ENCODE measurements at regions not wholly inside any gene's neighbourhood (a gene's known extent, or its start where the extent isn't known, plus 50 kb on each side); places are given as distances from the start of the nearest gene placed in this dataset.

DNA sequence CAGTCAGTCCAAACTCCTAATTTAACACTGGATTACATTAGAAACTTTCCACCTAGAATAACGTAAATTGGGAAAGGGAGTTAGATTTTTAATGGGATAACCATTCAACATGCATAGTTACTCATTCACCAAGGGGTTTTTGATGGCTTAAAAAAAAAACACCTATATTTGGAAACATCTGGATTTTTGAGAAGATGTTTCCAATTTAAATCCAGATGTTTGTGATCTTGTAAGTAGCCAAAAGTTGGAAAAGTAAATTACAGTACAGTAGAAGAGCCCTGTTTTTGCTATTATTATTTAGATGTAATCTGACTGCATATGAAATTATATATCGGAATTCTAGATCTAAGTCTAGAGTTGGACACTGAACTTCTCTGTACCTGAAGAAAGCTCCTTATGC lies 478.2 kb downstream of the CD83 start:
- no TSS peak for BruUV-seq (replicated peaks)
- POLR2A ChIA-PET: no interaction called here
- no peak for ATAC-seq
- H3K27ac ChIP-seq (ENCODE audit: low read length): no peak overlapping the region
- no peaks in the 10 kb centered on the region for H3K9me3 ChIP-seq (ENCODE audit: control insufficient read depth, insufficient read depth, low read depth, low read length)
- no peaks in the 10 kb centered on the region for H3K4me1 ChIP-seq (ENCODE audit: control insufficient read depth, insufficient read depth, low read length)
- H3K36me3 ChIP-seq (ENCODE audit: control insufficient read depth, insufficient read depth, low read length): no peaks in the 10 kb centered on the region
- H3K27me3 ChIP-seq (ENCODE audit: control insufficient read depth, insufficient read depth, low read length): no peaks in the 10 kb centered on the region; the same call in 1 of the 2 replicates
- intact Hi-C loops (cut with micrococcal nuclease; ENCODE audit: unreplicated experiment): no loop called here
- CTCF ChIA-PET: no interaction called here
- DNase-seq (ENCODE audit: low read depth, low spot score): no peak
- TF ChIP-seq CTCF (IDR thresholded peaks at IDR 0.05) (no peak), TCF7L2 (IDR thresholded peaks at IDR 0.05; ENCODE audit: low read depth, low read length) (no peak), REST (IDR thresholded peaks at IDR 0.05; ENCODE audit: insufficient read depth in 1 of 2, low read depth in 2 of 2, low read length in 1 of 2) (no peak), POLR2AphosphoS5 (IDR thresholded peaks at IDR 0.05; ENCODE audit: low read depth, low read length) (no peak), SIN3A (IDR thresholded peaks at IDR 0.05; ENCODE audit: borderline replicate concordance, insufficient read depth, low read depth, low read length) (no peak)
- in situ Hi-C loops (cut with HindIII; ENCODE audit: low pct_unique_long_range_greater_than_20kb, low sequenced_read_pairs): no loop called here
- H3K4me3 ChIP-seq (ENCODE audit: low read depth in 2 of 2, low read length in 2 of 2): no peak overlapping the region

GRCh38 chr6:14596410-14596809 lies 478.8 kb downstream of the CD83 start:
- in situ Hi-C loops (cut with HindIII; ENCODE audit: low pct_unique_long_range_greater_than_20kb, low sequenced_read_pairs): no loop called here
- Histone ChIP-seq H3K36me3 (ENCODE audit: control insufficient read depth, insufficient read depth, low read length) (no peaks in the 10 kb centered on the region), H3K4me3 (ENCODE audit: low read depth in 2 of 2, low read length in 2 of 2) (no peak overlapping the region), H3K27ac (ENCODE audit: low read length) (no peak overlapping the region), H3K9me3 (ENCODE audit: control insufficient read depth, insufficient read depth, low read depth, low read length) (no peaks in the 10 kb centered on the region), H3K4me1 (ENCODE audit: control insufficient read depth, insufficient read depth, low read length) (no peaks in the 10 kb centered on the region), H3K27me3 (ENCODE audit: control insufficient read depth, insufficient read depth, low read length) (no peaks in the 10 kb centered on the region; the same call in 1 of the 2 replicates)
- ChIA-PET CTCF (no interaction called here), POLR2A (no interaction called here)
- TF ChIP-seq TCF7L2 (IDR thresholded peaks at IDR 0.05; ENCODE audit: low read depth, low read length) (no peak), REST (IDR thresholded peaks at IDR 0.05; ENCODE audit: insufficient read depth in 1 of 2, low read depth in 2 of 2, low read length in 1 of 2) (no peak), POLR2AphosphoS5 (IDR thresholded peaks at IDR 0.05; ENCODE audit: low read depth, low read length) (no peak), SIN3A (IDR thresholded peaks at IDR 0.05; ENCODE audit: borderline replicate concordance, insufficient read depth, low read depth, low read length) (no peak)
- intact Hi-C loops (cut with micrococcal nuclease; ENCODE audit: unreplicated experiment): no loop called here
- DNase-seq (ENCODE audit: low read depth, low spot score) (no peak), ATAC-seq (no peak)
- no TSS peak for BruUV-seq (replicated peaks)
